Vagina (tissue), 2 donors: ENCODE measurements at regions not wholly inside any gene's neighbourhood (a gene's known extent, or its start where the extent isn't known, plus 50 kb on each side); places are given as distances from the start of the nearest gene placed in this dataset.

ENCODE experiments used
- POLR2AphosphoS5 ChIP-seq, 2 donors: sonication (generic); formaldehyde crosslinking; IDR thresholded peaks; one replicate each; pipeline ENCODE4 v1.9.0; 2017; ENCODE audit warnings: antibody characterized with exemption in 2 of 2, mild to moderate bottlenecking in 2 of 2, low read depth in 1 of 2; ENCODE audit not compliant: insufficient read depth in 1 of 2
- TF ChIP-seq, protein P1 (sequence below), 3 experiments: fragments of 450-650 bp in 2 of 3; fragments of 200-600 bp in 1 of 3; sonication (generic) in 1 of 3; IDR thresholded peaks; one replicate each; pipeline ENCODE4 v1.5.1; 2017 to 2019; ENCODE audit warnings: antibody characterized with exemption in 3 of 3, mild to moderate bottlenecking in 2 of 3, moderate library complexity in 2 of 3

GRCh38 chr3:115518100-115518852 is 105.0 kb upstream of the GAP43 start:
- no peak for TF ChIP-seq POLR2AphosphoS5 (IDR thresholded peaks at IDR 0.05; ENCODE audit: insufficient read depth in 1 of 2, low read depth in 1 of 2)
- TF ChIP-seq, protein P1, sequence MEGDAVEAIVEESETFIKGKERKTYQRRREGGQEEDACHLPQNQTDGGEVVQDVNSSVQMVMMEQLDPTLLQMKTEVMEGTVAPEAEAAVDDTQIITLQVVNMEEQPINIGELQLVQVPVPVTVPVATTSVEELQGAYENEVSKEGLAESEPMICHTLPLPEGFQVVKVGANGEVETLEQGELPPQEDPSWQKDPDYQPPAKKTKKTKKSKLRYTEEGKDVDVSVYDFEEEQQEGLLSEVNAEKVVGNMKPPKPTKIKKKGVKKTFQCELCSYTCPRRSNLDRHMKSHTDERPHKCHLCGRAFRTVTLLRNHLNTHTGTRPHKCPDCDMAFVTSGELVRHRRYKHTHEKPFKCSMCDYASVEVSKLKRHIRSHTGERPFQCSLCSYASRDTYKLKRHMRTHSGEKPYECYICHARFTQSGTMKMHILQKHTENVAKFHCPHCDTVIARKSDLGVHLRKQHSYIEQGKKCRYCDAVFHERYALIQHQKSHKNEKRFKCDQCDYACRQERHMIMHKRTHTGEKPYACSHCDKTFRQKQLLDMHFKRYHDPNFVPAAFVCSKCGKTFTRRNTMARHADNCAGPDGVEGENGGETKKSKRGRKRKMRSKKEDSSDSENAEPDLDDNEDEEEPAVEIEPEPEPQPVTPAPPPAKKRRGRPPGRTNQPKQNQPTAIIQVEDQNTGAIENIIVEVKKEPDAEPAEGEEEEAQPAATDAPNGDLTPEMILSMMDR (IDR thresholded peaks at IDR 0.05): no peak
